Activated CD4-positive, CD25-positive, alpha-beta regulatory T cell treated with anti-CD3 and anti-CD28 coated beads, Interleukin-2, amount 50 U/mL, for 72 hours (primary cell): ENCODE measurements at regions not wholly inside any gene's neighbourhood (a gene's known extent, or its start where the extent isn't known, plus 50 kb on each side); places are given as distances from the start of the nearest gene placed in this dataset.

Experiments
- DNase-seq: peaks from one replicate; pipeline ENCODE4 v3.0.0; 2021

GRCh38 chr3:117537949-117538348, 828.4 kb downstream of the TUSC7 start:
- DNase-seq: no peak

GRCh38 chr3:117539729-117540128, 830.1 kb downstream of the TUSC7 start:
- no peak for DNase-seq

GRCh38 chr3:117540597-117540996, 831.0 kb downstream of the TUSC7 start:
- no peak for DNase-seq

- no peak for DNase-seq
Observed at GRCh38 chr3:117541721-117542120, 832.1 kb downstream of the TUSC7 start.

GRCh38 chr3:117543521-117543920, 833.9 kb downstream of the TUSC7 start:
- DNase-seq: no peak

GRCh38 chr3:117545484-117545883, 835.9 kb downstream of the TUSC7 start:
- DNase-seq: no peak

GRCh38 chr3:117547956-117548550, 838.5 kb downstream of the TUSC7 start:
- no peak for DNase-seq

GRCh38 chr3:117548600-117548999, 839.0 kb downstream of the TUSC7 start:
- no peak for DNase-seq

GRCh38 chr3:117549716-117550115, 840.1 kb downstream of the TUSC7 start:
- no peak for DNase-seq

GRCh38 chr3:117550766-117551165, 841.2 kb downstream of the TUSC7 start:
- DNase-seq: no peak

GRCh38 chr3:117553461-117553860, 843.9 kb downstream of the TUSC7 start:
- DNase-seq: no peak

- no peak for DNase-seq
Observed at GRCh38 chr3:117556646-117557407, 847.2 kb downstream of the TUSC7 start.

- no peak for DNase-seq
Observed at GRCh38 chr3:117557464-117558090, 848.0 kb downstream of the TUSC7 start.

- DNase-seq: no peak
Observed at GRCh38 chr3:117558681-117559080, 849.1 kb downstream of the TUSC7 start.

GRCh38 chr3:117562000-117562399, 852.4 kb downstream of the TUSC7 start:
- no peak for DNase-seq

GRCh38 chr3:117563063-117563462, 853.5 kb downstream of the TUSC7 start:
- DNase-seq: no peak

GRCh38 chr3:117565777-117566176, 856.2 kb downstream of the TUSC7 start:
- no peak for DNase-seq

- DNase-seq: no peak
Observed at GRCh38 chr3:117566926-117567325, 857.3 kb downstream of the TUSC7 start.

- no peak for DNase-seq
Observed at GRCh38 chr3:117567382-117567781, 857.8 kb downstream of the TUSC7 start.

GRCh38 chr3:117567906-117568305, 858.3 kb downstream of the TUSC7 start:
- no peak for DNase-seq

GRCh38 chr3:117572786-117573185, 863.2 kb downstream of the TUSC7 start:
- no peak for DNase-seq

- DNase-seq: no peak
Observed at GRCh38 chr3:117580806-117581205, 871.2 kb downstream of the TUSC7 start.

GRCh38 chr3:117586161-117586560, 876.6 kb downstream of the TUSC7 start:
- no peak for DNase-seq

GRCh38 chr3:117587416-117587815, 877.8 kb downstream of the TUSC7 start:
- DNase-seq: no peak
